ENCODE measurements at regions not wholly inside any gene's neighbourhood (a gene's known extent, or its start where the extent isn't known, plus 50 kb on each side); places are given as distances from the start of the nearest gene placed in this dataset.

- DNase-seq (no peak), ATAC-seq (no peak)
- TF ChIP-seq CTCF (IDR thresholded peaks at IDR 0.05), result no peak
- Histone ChIP-seq H3K36me3 (no peaks in the 10 kb centered on the region), H3K27me3 (no peaks in the 10 kb centered on the region), H3K4me3 (no peak overlapping the region), H3K4me1 (no peaks in the 10 kb centered on the region), H3K27ac (no peak overlapping the region), H3K9me3 (peaks cover 0 to 6% of the 10 kb centered on the region in 2 donors)
- intact Hi-C loops (cut with DNase I), result no loop called here
Observed at GRCh38 chr2:83615511-83615910, 843.6 kb downstream of the SUCLG1 start.

GRCh38 chr2:83613178-83613577 is 845.9 kb downstream of the SUCLG1 start:
- no peaks in the 10 kb centered on the region for H3K4me1 ChIP-seq
- ATAC-seq (no peak), DNase-seq (no peak)
- no peak overlapping the region for H3K27ac ChIP-seq
- H3K27me3 ChIP-seq, result no peaks in the 10 kb centered on the region
- H3K36me3 ChIP-seq, result no peaks in the 10 kb centered on the region
- peaks cover 0 to 18% of the 10 kb centered on the region in 2 donors for H3K9me3 ChIP-seq
- intact Hi-C loops (cut with DNase I), result no loop called here
- no peak for TF ChIP-seq CTCF (IDR thresholded peaks at IDR 0.05)
- H3K4me3 ChIP-seq, result no peak overlapping the region

GRCh38 chr2:83602753-83603152 is 856.3 kb downstream of the SUCLG1 start:
- Histone ChIP-seq H3K36me3 (no peaks in the 10 kb centered on the region), H3K9me3 (peaks cover 0 to 9% of the 10 kb centered on the region in 2 donors), H3K4me3 (no peak overlapping the region), H3K27me3 (no peaks in the 10 kb centered on the region), H3K27ac (no peak overlapping the region), H3K4me1 (no peaks in the 10 kb centered on the region)
- DNase-seq (no peak), ATAC-seq (peak; percentile 37)
- no peak for TF ChIP-seq CTCF (IDR thresholded peaks at IDR 0.05)
- intact Hi-C loops (cut with DNase I), result no loop called here

- no peaks in the 10 kb centered on the region for H3K4me1 ChIP-seq
- no peak for DNase-seq
- H3K27me3 ChIP-seq, result no peaks in the 10 kb centered on the region
- H3K4me3 ChIP-seq, result no peak overlapping the region
- no peak overlapping the region for H3K27ac ChIP-seq
- peaks cover 0 to 3% of the 10 kb centered on the region in 2 donors for H3K9me3 ChIP-seq
- no peaks in the 10 kb centered on the region for H3K36me3 ChIP-seq
- ATAC-seq, result peak; percentile 82
- TF ChIP-seq CTCF (IDR thresholded peaks at IDR 0.05), result no peak
- intact Hi-C loops (cut with DNase I), result no loop called here
Observed at GRCh38 chr2:83596592-83597282, 862.3 kb downstream of the SUCLG1 start.

- no peak for DNase-seq
- no peak overlapping the region for H3K27ac ChIP-seq
- ATAC-seq, result no peak
Observed at GRCh38 chr2:83595926-83596325, 863.2 kb downstream of the SUCLG1 start.

More at GRCh38 chr2:83595926-83596325, 863.2 kb downstream of the SUCLG1 start:
- H3K4me1 ChIP-seq, result no peaks in the 10 kb centered on the region
- no peak overlapping the region for H3K4me3 ChIP-seq
- H3K27me3 ChIP-seq, result no peaks in the 10 kb centered on the region
- TF ChIP-seq CTCF (IDR thresholded peaks at IDR 0.05), result no peak
- H3K36me3 ChIP-seq, result no peaks in the 10 kb centered on the region
- intact Hi-C loops (cut with DNase I), result no loop called here
- H3K9me3 ChIP-seq, result peaks cover 0 to 3% of the 10 kb centered on the region in 2 donors

All from left lung (tissue), 4 donors.